ENCODE measurements at regions not wholly inside any gene's neighbourhood (a gene's known extent, or its start where the extent isn't known, plus 50 kb on each side); places are given as distances from the start of the nearest gene placed in this dataset.

DNA sequence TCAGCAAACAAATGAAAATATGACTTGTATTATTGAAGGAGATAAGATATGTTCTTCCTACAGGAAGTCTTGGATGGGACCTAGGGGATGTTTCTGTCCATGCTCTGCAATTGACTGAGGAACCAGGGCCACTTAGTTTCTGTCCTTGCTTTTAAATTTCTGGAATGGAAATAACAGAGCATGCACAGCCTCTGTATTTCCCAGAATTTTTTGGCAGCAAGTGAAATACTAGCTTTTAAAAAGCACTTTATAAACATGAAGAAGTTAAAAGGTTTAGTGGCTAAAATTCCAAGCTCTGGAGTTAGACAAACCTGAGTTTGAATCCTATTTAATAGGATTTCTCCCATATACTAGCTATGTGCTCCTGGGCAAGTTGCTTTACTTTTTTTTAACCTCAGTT, 127.7 kb upstream of the FZD8 start (continued):
- TF ChIP-seq SMAD5 (IDR thresholded peaks at IDR 0.05; ENCODE audit: low read depth): no peak
- no peak for TF ChIP-seq POLR2AphosphoS2 (IDR thresholded peaks at IDR 0.05; ENCODE audit: low read depth, low read length)

GRCh38 chr10:35768731-35769130, 126.6 kb upstream of the FZD8 start:
- ATAC-seq: no peak
- RAD21 ChIA-PET (ENCODE audit: unreplicated experiment): no interaction called here

GRCh38 chr10:35768011-35768410, 125.9 kb upstream of the FZD8 start:
- DNase-seq (ENCODE audit: low read depth, low spot score) (no peak), ATAC-seq (no peak), FAIRE-seq (no peak)
- WGBS (ENCODE audit: insufficient coverage, insufficient replicate concordance, low lambda C conversion rate, missing lambda C conversion rate): 22% methylated on average over 5 of the region's 5 CpGs
- in situ Hi-C loops (cut with MboI): no loop called here
- intact Hi-C loops (cut with micrococcal nuclease; ENCODE audit: unreplicated experiment): no loop called here
- Histone ChIP-seq H3K4me3 (no peak overlapping the region), H4K20me1 (ENCODE audit: control insufficient read depth, insufficient read depth) (no peaks in the 10 kb centered on the region), H3K79me2 (ENCODE audit: control insufficient read depth, insufficient read depth, low read length) (no peaks in the 10 kb centered on the region), H3K4me2 (ENCODE audit: control insufficient read depth, insufficient read depth) (no peak overlapping the region), H3K27me3 (replicated peaks in 1 of 2; ENCODE audit: control insufficient read depth in 2 of 2, insufficient read depth in 2 of 2, low read length in 1 of 2) (no peaks in the 10 kb centered on the region), H2AFZ (ENCODE audit: control insufficient read depth, low read depth, low read length) (no peak overlapping the region), H3K27ac (ENCODE audit: control insufficient read depth, insufficient read depth) (no peak overlapping the region), H3K9ac (ENCODE audit: control insufficient read depth, insufficient read depth, low read length) (no peak overlapping the region), H3K4me1 (ENCODE audit: control insufficient read depth, insufficient read depth, low read length) (no peaks in the 10 kb centered on the region), H3K9me3 (replicated peaks; ENCODE audit: control insufficient read depth, insufficient read depth, low read length) (no peaks in the 10 kb centered on the region), H3K36me3 (ENCODE audit: control insufficient read depth in 2 of 2, insufficient read depth in 2 of 2, low read length in 1 of 2) (no peaks in the 10 kb centered on the region)
- CTCF ChIA-PET: interaction anchor here (0.6 to 1.5 kb wide), 3 partner anchors 14 to 130 kb away, joined by 3 to 4 read pairs (median 4); no protein-coding TSS in a partner anchor
- RAD21 ChIA-PET (ENCODE audit: unreplicated experiment): interaction anchor here (1.1 kb wide), 1 partner anchor 35 kb away, joined by 3 read pairs; no protein-coding TSS in a partner anchor
- POLR2A ChIA-PET: no interaction called here
- SMC1A ChIA-PET (ENCODE audit: uncharacterized antibody, unreplicated experiment): interaction anchor here (1.2 to 3.3 kb wide), 5 partner anchors 10 to 69 kb away, joined by 3 to 20 read pairs (median 3); no protein-coding TSS in a partner anchor
- no TSS peak for BruUV-seq (replicated peaks)
- no peak for TF ChIP-seq TCF7 (IDR thresholded peaks at IDR 0.05; ENCODE audit: borderline replicate concordance)
- TF ChIP-seq NKRF (conservative IDR thresholded peaks at IDR 0.05): no peak
- no peak for TF ChIP-seq ATF3 (IDR thresholded peaks at IDR 0.05; ENCODE audit: borderline replicate concordance, extremely low read depth, low read depth, low read length)
- TF ChIP-seq, protein P1, sequence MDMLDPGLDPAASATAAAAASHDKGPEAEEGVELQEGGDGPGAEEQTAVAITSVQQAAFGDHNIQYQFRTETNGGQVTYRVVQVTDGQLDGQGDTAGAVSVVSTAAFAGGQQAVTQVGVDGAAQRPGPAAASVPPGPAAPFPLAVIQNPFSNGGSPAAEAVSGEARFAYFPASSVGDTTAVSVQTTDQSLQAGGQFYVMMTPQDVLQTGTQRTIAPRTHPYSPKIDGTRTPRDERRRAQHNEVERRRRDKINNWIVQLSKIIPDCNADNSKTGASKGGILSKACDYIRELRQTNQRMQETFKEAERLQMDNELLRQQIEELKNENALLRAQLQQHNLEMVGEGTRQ (IDR thresholded peaks at IDR 0.05; ENCODE audit: borderline replicate concordance, low read depth, low read length): no peak
- TF ChIP-seq, protein P2, sequence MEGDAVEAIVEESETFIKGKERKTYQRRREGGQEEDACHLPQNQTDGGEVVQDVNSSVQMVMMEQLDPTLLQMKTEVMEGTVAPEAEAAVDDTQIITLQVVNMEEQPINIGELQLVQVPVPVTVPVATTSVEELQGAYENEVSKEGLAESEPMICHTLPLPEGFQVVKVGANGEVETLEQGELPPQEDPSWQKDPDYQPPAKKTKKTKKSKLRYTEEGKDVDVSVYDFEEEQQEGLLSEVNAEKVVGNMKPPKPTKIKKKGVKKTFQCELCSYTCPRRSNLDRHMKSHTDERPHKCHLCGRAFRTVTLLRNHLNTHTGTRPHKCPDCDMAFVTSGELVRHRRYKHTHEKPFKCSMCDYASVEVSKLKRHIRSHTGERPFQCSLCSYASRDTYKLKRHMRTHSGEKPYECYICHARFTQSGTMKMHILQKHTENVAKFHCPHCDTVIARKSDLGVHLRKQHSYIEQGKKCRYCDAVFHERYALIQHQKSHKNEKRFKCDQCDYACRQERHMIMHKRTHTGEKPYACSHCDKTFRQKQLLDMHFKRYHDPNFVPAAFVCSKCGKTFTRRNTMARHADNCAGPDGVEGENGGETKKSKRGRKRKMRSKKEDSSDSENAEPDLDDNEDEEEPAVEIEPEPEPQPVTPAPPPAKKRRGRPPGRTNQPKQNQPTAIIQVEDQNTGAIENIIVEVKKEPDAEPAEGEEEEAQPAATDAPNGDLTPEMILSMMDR (IDR thresholded peaks at IDR 0.05 in 2 of 3, conservative IDR thresholded peaks at IDR 0.05 in 1 of 3; ENCODE audit: control insufficient read depth in 2 of 3, extremely low read depth in 1 of 3, insufficient read depth in 1 of 3, low read depth in 3 of 3, low read length in 3 of 3): no peak
- no peak for TF ChIP-seq CREB1 (IDR thresholded peaks at IDR 0.05; ENCODE audit: low read depth)

More at GRCh38 chr10:35768731-35769130, 126.6 kb upstream of the FZD8 start:
- CTCF ChIA-PET: interaction anchor here (1.5 kb wide), 1 partner anchor 13 kb away, joined by 3 read pairs; no protein-coding TSS in a partner anchor
- H3K27ac ChIP-seq (ENCODE audit: control insufficient read depth, insufficient read depth): no peak overlapping the region
- no peaks in the 10 kb centered on the region for H4K20me1 ChIP-seq (ENCODE audit: control insufficient read depth, insufficient read depth)
- no peak overlapping the region for H3K4me3 ChIP-seq
- in situ Hi-C loops (cut with MboI): no loop called here
- H3K4me1 ChIP-seq (ENCODE audit: control insufficient read depth, insufficient read depth, low read length): no peaks in the 10 kb centered on the region
- H3K79me2 ChIP-seq (ENCODE audit: control insufficient read depth, insufficient read depth, low read length): no peaks in the 10 kb centered on the region
- no peaks in the 10 kb centered on the region for H3K36me3 ChIP-seq (ENCODE audit: control insufficient read depth in 2 of 2, insufficient read depth in 2 of 2, low read length in 1 of 2)
- H2AFZ ChIP-seq (ENCODE audit: control insufficient read depth, low read depth, low read length): no peak overlapping the region
- WGBS (ENCODE audit: insufficient coverage, insufficient replicate concordance, low lambda C conversion rate, missing lambda C conversion rate): 11% methylated on average over 6 of the region's 6 CpGs
- TF ChIP-seq NR2F1 (conservative IDR thresholded peaks at IDR 0.05) (peak; percentile 63), CREB1 (IDR thresholded peaks at IDR 0.05; ENCODE audit: low read depth) (no peak), FOS (IDR thresholded peaks at IDR 0.05; ENCODE audit: borderline replicate concordance, extremely low read depth, insufficient read length) (no peak), BCL11A (IDR thresholded peaks at IDR 0.05; ENCODE audit: low read depth, low read length) (no peak), MTA2 (IDR thresholded peaks at IDR 0.05; ENCODE audit: low read depth) (peak; percentile 38; the same call in 1 of the 2 replicates)
- no peaks in the 10 kb centered on the region for H3K9me3 ChIP-seq (replicated peaks; ENCODE audit: control insufficient read depth, insufficient read depth, low read length)
- FAIRE-seq (no peak), DNase-seq (ENCODE audit: low read depth, low spot score) (no peak)
- intact Hi-C loops (cut with micrococcal nuclease; ENCODE audit: unreplicated experiment): no loop called here
- H3K9ac ChIP-seq (ENCODE audit: control insufficient read depth, insufficient read depth, low read length): no peak overlapping the region
- SMC1A ChIA-PET (ENCODE audit: uncharacterized antibody, unreplicated experiment): interaction anchor here (1.2 to 3.3 kb wide), 5 partner anchors 10 to 69 kb away, joined by 3 to 20 read pairs (median 3); no protein-coding TSS in a partner anchor
- no peak overlapping the region for H3K4me2 ChIP-seq (ENCODE audit: control insufficient read depth, insufficient read depth)
- no peaks in the 10 kb centered on the region for H3K27me3 ChIP-seq (replicated peaks in 1 of 2; ENCODE audit: control insufficient read depth in 2 of 2, insufficient read depth in 2 of 2, low read length in 1 of 2)
- BruUV-seq (replicated peaks): no TSS peak
- POLR2A ChIA-PET: no interaction called here
